ENCODE measurements at regions not wholly inside any gene's neighbourhood (a gene's known extent, or its start where the extent isn't known, plus 50 kb on each side); places are given as distances from the start of the nearest gene placed in this dataset.
A peak's percentile ranks its signal among the peaks of the same experiment; 100 is the strongest.

GRCh38 chr1:100622037-100622436, 84.1 kb downstream of the GPR88 start:
- Mint-ChIP-seq H3K4me3 (no peak overlapping the region), H3K27ac (peak overlapping the region in 1 of 3 experiments; percentile 20; a peak in 2 of 7 replicates), H3K9me3 (no peaks in the 10 kb centered on the region), H3K4me1 (peaks cover 5 to 7% of the 10 kb centered on the region in 2 experiments), H3K36me3 (ENCODE audit: insufficient read depth in 1 of 3, low read depth in 3 of 3) (no peaks in the 10 kb centered on the region), H3K27me3 (ENCODE audit: low read depth) (no peaks in the 10 kb centered on the region)
- Histone ChIP-seq H2BK12ac (ENCODE audit: insufficient read length, low read depth, low read length) (no peak overlapping the region), H3K4ac (ENCODE audit: low read depth, low read length) (no peak overlapping the region), H3K23ac (ENCODE audit: insufficient read length, low read depth, low read length) (no peak overlapping the region), H3K79me2 (ENCODE audit: insufficient read depth, low read length) (no peaks in the 10 kb centered on the region), H2BK20ac (ENCODE audit: low read depth, low read length, poor library complexity, severe bottlenecking) (no peak overlapping the region), H3K79me1 (ENCODE audit: insufficient read depth, low read depth, low read length, poor library complexity, severe bottlenecking) (no peaks in the 10 kb centered on the region), H4K5ac (ENCODE audit: insufficient read length, low read depth, low read length) (no peak overlapping the region), H2BK15ac (ENCODE audit: low read depth, low read length) (no peak overlapping the region), H3K14ac (ENCODE audit: insufficient read depth, low read length) (no peak overlapping the region), H3K18ac (ENCODE audit: insufficient read length, low read depth, low read length) (no peak overlapping the region), H2AFZ (ENCODE audit: low read length) (no peak overlapping the region), H3K23me2 (ENCODE audit: insufficient read length, low read depth, low read length, poor library complexity, severe bottlenecking) (no peaks in the 10 kb centered on the region), H4K20me1 (ENCODE audit: control insufficient read depth, insufficient read depth, insufficient read length) (no peaks in the 10 kb centered on the region), H3K27me3 (ENCODE audit: insufficient read depth, low read length) (no peaks in the 10 kb centered on the region), H4K8ac (replicated peaks; ENCODE audit: insufficient read length, low read depth, low read length) (no peak overlapping the region), H3K56ac (ENCODE audit: insufficient read length, low read depth, low read length) (no peak overlapping the region), H2BK5ac (ENCODE audit: insufficient read length, low read length) (no peak overlapping the region), H2BK120ac (ENCODE audit: low read depth, low read length, poor library complexity, severe bottlenecking) (no peak overlapping the region), H2AK5ac (ENCODE audit: insufficient read length, low read length) (no peak overlapping the region), H3K9me3 (ENCODE audit: control insufficient read depth, low read depth, low read length) (no peaks in the 10 kb centered on the region), H4K91ac (ENCODE audit: insufficient read length, low read depth, low read length) (no peak overlapping the region), H3K4me1 (ENCODE audit: insufficient read depth, low read length) (0 out of 2 replicates have a peak, but pooled peaks cover 3% of the 10 kb centered on the region), H3K9ac (ENCODE audit: extremely low read depth, insufficient read length, low read length) (no peak overlapping the region), H3K4me2 (ENCODE audit: insufficient read depth, insufficient read length, low read length) (no peak overlapping the region), H3T11ph (ENCODE audit: low read length) (no peak overlapping the region), H3K27ac (ENCODE audit: insufficient read length, low read depth, low read length) (no peak overlapping the region)
- TF ChIP-seq, protein P1, sequence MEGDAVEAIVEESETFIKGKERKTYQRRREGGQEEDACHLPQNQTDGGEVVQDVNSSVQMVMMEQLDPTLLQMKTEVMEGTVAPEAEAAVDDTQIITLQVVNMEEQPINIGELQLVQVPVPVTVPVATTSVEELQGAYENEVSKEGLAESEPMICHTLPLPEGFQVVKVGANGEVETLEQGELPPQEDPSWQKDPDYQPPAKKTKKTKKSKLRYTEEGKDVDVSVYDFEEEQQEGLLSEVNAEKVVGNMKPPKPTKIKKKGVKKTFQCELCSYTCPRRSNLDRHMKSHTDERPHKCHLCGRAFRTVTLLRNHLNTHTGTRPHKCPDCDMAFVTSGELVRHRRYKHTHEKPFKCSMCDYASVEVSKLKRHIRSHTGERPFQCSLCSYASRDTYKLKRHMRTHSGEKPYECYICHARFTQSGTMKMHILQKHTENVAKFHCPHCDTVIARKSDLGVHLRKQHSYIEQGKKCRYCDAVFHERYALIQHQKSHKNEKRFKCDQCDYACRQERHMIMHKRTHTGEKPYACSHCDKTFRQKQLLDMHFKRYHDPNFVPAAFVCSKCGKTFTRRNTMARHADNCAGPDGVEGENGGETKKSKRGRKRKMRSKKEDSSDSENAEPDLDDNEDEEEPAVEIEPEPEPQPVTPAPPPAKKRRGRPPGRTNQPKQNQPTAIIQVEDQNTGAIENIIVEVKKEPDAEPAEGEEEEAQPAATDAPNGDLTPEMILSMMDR (conservative IDR thresholded peaks at IDR 0.05): no peak
- no peak for DNase-seq
- WGBS (ENCODE audit: extremely low coverage, insufficient read length, low lambda C conversion rate): no CpG with 5 or more reads among the region's 1 CpG

Data from H9 (cell line).